MM.1S (cell line): ENCODE measurements at regions not wholly inside any gene's neighbourhood (a gene's known extent, or its start where the extent isn't known, plus 50 kb on each side); places are given as distances from the start of the nearest gene placed in this dataset.

ENCODE experiments used
- DNase-seq: peaks from one replicate; pipeline ENCODE4 v3.0.0-alpha.2; 2015
- H2AFZ ChIP-seq: fragments of 300-600 bp; sonication (generic); 2 replicates; pipeline ENCODE4 v1.6.0; 2016; ENCODE audit warnings: antibody characterized with exemption, low read length
- H3F3A ChIP-seq: fragments of 300-600 bp; sonication (generic); 2 replicates; pipeline ENCODE4 v1.6.1; 2016; ENCODE audit warnings: mild to moderate bottlenecking, antibody characterized with exemption, low read length, moderate library complexity, mixed read lengths; ENCODE audit not compliant: insufficient read depth
- H3K27ac ChIP-seq: fragments of 300-600 bp; sonication (generic); 2 replicates; pipeline ENCODE4 v1.5.1; 2016; ENCODE audit warnings: mild to moderate bottlenecking, low read length
- H3K27me3 ChIP-seq: fragments of 300-600 bp; sonication (generic); replicated peaks from 2 replicates; pipeline ENCODE4 v1.6.0; 2016; ENCODE audit warnings: low read length; ENCODE audit not compliant: insufficient read depth
- H3K36me3 ChIP-seq: fragments of 300-600 bp; sonication (generic); replicated peaks from 2 replicates; pipeline ENCODE4 v1.6.1; 2016; ENCODE audit warnings: mild to moderate bottlenecking, low read length, mixed read lengths; ENCODE audit not compliant: insufficient read depth
- H3K4me1 ChIP-seq: fragments of 300-600 bp; sonication (generic); 2 replicates; pipeline ENCODE4 v1.6.1; 2016; ENCODE audit warnings: low read length, mixed read lengths
- H3K4me2 ChIP-seq: fragments of 300-600 bp; sonication (generic); 2 replicates; pipeline ENCODE4 v1.6.0; 2016; ENCODE audit warnings: low read depth, low read length
- H3K4me3 ChIP-seq: fragments of 300-600 bp; sonication (generic); 2 replicates; pipeline ENCODE4 v1.5.1; 2016; ENCODE audit warnings: low read length, mixed read lengths
- H3K79me2 ChIP-seq: fragments of 300-600 bp; sonication (generic); 2 replicates; pipeline ENCODE4 v1.6.1; 2016; ENCODE audit warnings: mixed run types, low read length, mixed read lengths
- H3K9ac ChIP-seq: fragments of 300-600 bp; sonication (generic); 2 replicates; pipeline ENCODE4 v1.6.1; 2016; ENCODE audit warnings: low read length, mixed read lengths
- H3K9me2 ChIP-seq: fragments of 300-600 bp; sonication (generic); replicated peaks from 2 replicates; pipeline ENCODE4 v1.6.1; 2016; ENCODE audit warnings: mild to moderate bottlenecking, low read length, mixed read lengths; ENCODE audit not compliant: insufficient read depth
- H3K9me3 ChIP-seq: fragments of 300-600 bp; sonication (generic); replicated peaks from 2 replicates; pipeline ENCODE4 v1.6.1; 2016; ENCODE audit warnings: mild to moderate bottlenecking, low read length, mixed read lengths; ENCODE audit not compliant: insufficient read depth
- H4K20me1 ChIP-seq: fragments of 300-600 bp; sonication (generic); 2 replicates; pipeline ENCODE4 v1.6.1; 2016; ENCODE audit warnings: mild to moderate bottlenecking, low read length, moderate library complexity, mixed read lengths; ENCODE audit not compliant: insufficient read depth
- CTCF ChIP-seq: fragments of 300-600 bp; sonication (generic); IDR thresholded peaks from 2 replicates; pipeline ENCODE4 v1.5.1; 2016; ENCODE audit warnings: antibody characterized with exemption, low read length, mixed read lengths
- EZH2 ChIP-seq: fragments of 300-600 bp; sonication (generic); optimal IDR thresholded peaks from 2 replicates; pipeline ENCODE3; 2017; ENCODE audit warnings: low read depth, mild to moderate bottlenecking, antibody characterized with exemption, low read length, mixed read lengths
- EZH2phosphoT487 ChIP-seq: fragments of 300-600 bp; sonication (generic); IDR thresholded peaks from 2 replicates; pipeline ENCODE4 v1.6.1; 2018; ENCODE audit warnings: antibody characterized with exemption, low read length

GRCh38 chr2:189302274-189302948 lies 122.8 kb upstream of the COL5A2 start:
- Histone ChIP-seq H4K20me1 (no peaks in the 10 kb centered on the region), H3K36me3 (no peaks in the 10 kb centered on the region), H3K79me2 (no peaks in the 10 kb centered on the region), H3K4me2 (no peak overlapping the region), H3K4me1 (peaks cover 8% of the 10 kb centered on the region; the same call in 1 of the 2 replicates), H3K9ac (no peak overlapping the region), H3K27me3 (no peaks in the 10 kb centered on the region), H3F3A (no peaks in the 10 kb centered on the region), H3K9me3 (no peaks in the 10 kb centered on the region), H3K9me2 (no peaks in the 10 kb centered on the region), H3K27ac (no peak overlapping the region), H2AFZ (no peak overlapping the region), H3K4me3 (no peak overlapping the region)
- no peak for DNase-seq
- TF ChIP-seq CTCF (no peak), EZH2phosphoT487 (no peak), EZH2 (no peak)

GRCh38 chr2:189304360-189304759 lies 124.8 kb upstream of the COL5A2 start:
- no peaks in the 10 kb centered on the region for H4K20me1 ChIP-seq
- no peaks in the 10 kb centered on the region for H3K9me3 ChIP-seq
- H3K79me2 ChIP-seq: no peaks in the 10 kb centered on the region
- no peaks in the 10 kb centered on the region for H3K9me2 ChIP-seq
- peaks cover 8% of the 10 kb centered on the region; the same call in 1 of the 2 replicates for H3K4me1 ChIP-seq
- no peak for DNase-seq
- TF ChIP-seq EZH2 (no peak), EZH2phosphoT487 (no peak), CTCF (no peak)
- no peak overlapping the region for H3K27ac ChIP-seq
- no peak overlapping the region for H3K4me2 ChIP-seq
- no peak overlapping the region for H3K9ac ChIP-seq
- no peaks in the 10 kb centered on the region for H3K36me3 ChIP-seq
- H3F3A ChIP-seq: no peaks in the 10 kb centered on the region
- no peaks in the 10 kb centered on the region for H3K27me3 ChIP-seq
- no peak overlapping the region for H3K4me3 ChIP-seq
- no peak overlapping the region for H2AFZ ChIP-seq

- H4K20me1 ChIP-seq: no peaks in the 10 kb centered on the region
- no peak overlapping the region for H3K27ac ChIP-seq
- H3K4me3 ChIP-seq: no peak overlapping the region
- no peak overlapping the region for H3K4me2 ChIP-seq
- H3K27me3 ChIP-seq: no peaks in the 10 kb centered on the region
- H3K9me3 ChIP-seq: no peaks in the 10 kb centered on the region
- no peaks in the 10 kb centered on the region for H3K36me3 ChIP-seq
- TF ChIP-seq EZH2phosphoT487 (no peak), CTCF (no peak), EZH2 (no peak)
- H3F3A ChIP-seq: no peaks in the 10 kb centered on the region
- H3K9ac ChIP-seq: no peak overlapping the region
- H3K9me2 ChIP-seq: no peaks in the 10 kb centered on the region
- H3K4me1 ChIP-seq: peaks cover 8% of the 10 kb centered on the region; the same call in 1 of the 2 replicates
- no peak for DNase-seq
- H2AFZ ChIP-seq: no peak overlapping the region
- H3K79me2 ChIP-seq: no peaks in the 10 kb centered on the region
These were observed 125.9 kb upstream of the COL5A2 start for GRCh38 chr2:189305291-189305943.
